ENCODE measurements at regions not wholly inside any gene's neighbourhood (a gene's known extent, or its start where the extent isn't known, plus 50 kb on each side); places are given as distances from the start of the nearest gene placed in this dataset.

- H3K4me3 ChIP-seq (ENCODE audit: control insufficient read depth in 2 of 3, extremely low read depth in 1 of 3, insufficient read depth in 2 of 3, low read depth in 1 of 3, low read length in 3 of 3): no peak overlapping the region
- H4K20me1 ChIP-seq (ENCODE audit: control insufficient read depth, extremely low read depth, insufficient read depth, low read length): no peaks in the 10 kb centered on the region
- H3K4me1 ChIP-seq (ENCODE audit: control insufficient read depth, extremely low read depth, insufficient read depth, low read length): no peaks in the 10 kb centered on the region
- dilution Hi-C loops (cut with MboI; ENCODE audit: extremely low pct_ligation_motif_present, low sequenced_read_pairs): no loop called here
- no peaks in the 10 kb centered on the region for H3K36me3 ChIP-seq (ENCODE audit: control insufficient read depth in 2 of 2, extremely low read depth in 1 of 2, insufficient read depth in 2 of 2, low read length in 2 of 2)
- no peak for FAIRE-seq
- no peak overlapping the region for H3K9ac ChIP-seq (ENCODE audit: control insufficient read depth, extremely low read depth, insufficient read depth, low read length)
- no peak overlapping the region for H3K4me2 ChIP-seq (ENCODE audit: control insufficient read depth, extremely low read depth, insufficient read depth, low read depth, low read length)
- H3K9me1 ChIP-seq (ENCODE audit: control insufficient read depth, extremely low read depth, insufficient read depth, low read length): no peaks in the 10 kb centered on the region
- H3K27me3 ChIP-seq (ENCODE audit: control insufficient read depth, extremely low read depth, insufficient read depth, low read length): no peaks in the 10 kb centered on the region
- no peak overlapping the region for H3K27ac ChIP-seq (ENCODE audit: control insufficient read depth, insufficient read depth, low read length)
- TF ChIP-seq CTCF (optimal IDR thresholded peaks at IDR 0.05 in 1 of 3, IDR thresholded peaks at IDR 0.05 in 1 of 3, conservative IDR thresholded peaks at IDR 0.05 in 1 of 3; ENCODE audit: extremely low read depth in 1 of 3, insufficient read depth in 2 of 3, low read length in 3 of 3): no peak
- TF ChIP-seq EZH2 (IDR thresholded peaks at IDR 0.05; ENCODE audit: low read length): no peak
- no peak for DNase-seq (ENCODE audit: low read depth, low spot score)
- no peak overlapping the region for H2AFZ ChIP-seq (ENCODE audit: control insufficient read depth, low read length)
- no peaks in the 10 kb centered on the region for H3K79me2 ChIP-seq (ENCODE audit: control insufficient read depth, insufficient read depth, low read length)
- peaks cover 6% of the 10 kb centered on the region for H3K9me3 ChIP-seq (ENCODE audit: control insufficient read depth, low read depth, low read length)
Measured at GRCh38 chr16:86421995-86422394, 88.3 kb upstream of the FOXF1 start.

- no peaks in the 10 kb centered on the region for H4K20me1 ChIP-seq (ENCODE audit: control insufficient read depth, extremely low read depth, insufficient read depth, low read length)
- H3K4me3 ChIP-seq (ENCODE audit: control insufficient read depth in 2 of 3, extremely low read depth in 1 of 3, insufficient read depth in 2 of 3, low read depth in 1 of 3, low read length in 3 of 3): no peak overlapping the region
- H3K27ac ChIP-seq (ENCODE audit: control insufficient read depth, insufficient read depth, low read length): no peak overlapping the region
- peaks cover 3% of the 10 kb centered on the region for H3K9me3 ChIP-seq (ENCODE audit: control insufficient read depth, low read depth, low read length)
- no peaks in the 10 kb centered on the region for H3K79me2 ChIP-seq (ENCODE audit: control insufficient read depth, insufficient read depth, low read length)
- FAIRE-seq (no peak), DNase-seq (ENCODE audit: low read depth, low spot score) (no peak)
- no peaks in the 10 kb centered on the region for H3K9me1 ChIP-seq (ENCODE audit: control insufficient read depth, extremely low read depth, insufficient read depth, low read length)
- dilution Hi-C loops (cut with MboI; ENCODE audit: extremely low pct_ligation_motif_present, low sequenced_read_pairs): no loop called here
- no peak overlapping the region for H2AFZ ChIP-seq (ENCODE audit: control insufficient read depth, low read length)
- no peak overlapping the region for H3K9ac ChIP-seq (ENCODE audit: control insufficient read depth, extremely low read depth, insufficient read depth, low read length)
- no peaks in the 10 kb centered on the region for H3K27me3 ChIP-seq (ENCODE audit: control insufficient read depth, extremely low read depth, insufficient read depth, low read length)
- H3K4me1 ChIP-seq (ENCODE audit: control insufficient read depth, extremely low read depth, insufficient read depth, low read length): no peaks in the 10 kb centered on the region
- no peak for TF ChIP-seq CTCF (optimal IDR thresholded peaks at IDR 0.05 in 1 of 3, IDR thresholded peaks at IDR 0.05 in 1 of 3, conservative IDR thresholded peaks at IDR 0.05 in 1 of 3; ENCODE audit: extremely low read depth in 1 of 3, insufficient read depth in 2 of 3, low read length in 3 of 3)
- no peak for TF ChIP-seq EZH2 (IDR thresholded peaks at IDR 0.05; ENCODE audit: low read length)
- H3K4me2 ChIP-seq (ENCODE audit: control insufficient read depth, extremely low read depth, insufficient read depth, low read depth, low read length): no peak overlapping the region
- no peaks in the 10 kb centered on the region for H3K36me3 ChIP-seq (ENCODE audit: control insufficient read depth in 2 of 2, extremely low read depth in 1 of 2, insufficient read depth in 2 of 2, low read length in 2 of 2)
Measured at GRCh38 chr16:86424398-86424797, 85.9 kb upstream of the FOXF1 start.

Data from keratinocyte (primary cell).